Right lobe of liver (tissue), 4 donors: ENCODE measurements at regions not wholly inside any gene's neighbourhood (a gene's known extent, or its start where the extent isn't known, plus 50 kb on each side); places are given as distances from the start of the nearest gene placed in this dataset.

Source experiments
- CTCF ChIP-seq, 4 donors: fragments of 200-600 bp in 3 of 4; fragments of 450-650 bp in 1 of 4; IDR thresholded peaks; one replicate each; pipeline versions ENCODE4 v1.5.1 to v1.8.0; 2016 to 2022; ENCODE audit warnings: antibody characterized with exemption in 4 of 4, mild to moderate bottlenecking in 2 of 4
- POLR2A ChIP-seq: fragments of 450-650 bp; IDR thresholded peaks from one replicate; pipeline ENCODE4 v1.6.1; 2017; ENCODE audit warnings: antibody characterized with exemption, mild to moderate bottlenecking
- donor health status: DM: no; HTN: no; CAD: no.
- donor health status: DM: no; HTN: no; CAD: no.
- donor health status: DM: no; HTN: yes; CAD: no.

- TF ChIP-seq CTCF (IDR thresholded peaks at IDR 0.05) (no peak), POLR2A (no peak)
These were observed 149.2 kb upstream of the FUT8 start for GRCh38 chr14:65263177-65263788.
